Nephron (organoid): ENCODE measurements at regions not wholly inside any gene's neighbourhood (a gene's known extent, or its start where the extent isn't known, plus 50 kb on each side); places are given as distances from the start of the nearest gene placed in this dataset.

Source experiments
- H3K27ac Mint-ChIP-seq, 3 experiments: 2 replicates each; pipeline ENCODE4 v1.8.0; 2020; ENCODE audit warnings: mixed read lengths in 3 of 3, mild to moderate bottlenecking in 2 of 3, moderate library complexity in 1 of 3
- H3K27me3 Mint-ChIP-seq: 2 replicates; pipeline ENCODE4 v1.8.0; 2021; ENCODE audit warnings: low read depth, mild to moderate bottlenecking, moderate library complexity, mixed read lengths
- H3K36me3 Mint-ChIP-seq: 2 replicates; pipeline ENCODE4 v1.8.0; 2020; ENCODE audit warnings: low read depth, mixed read lengths
- H3K4me1 Mint-ChIP-seq: 2 replicates; pipeline ENCODE4 v1.8.0; 2020; ENCODE audit warnings: mixed read lengths
- H3K4me3 Mint-ChIP-seq, 3 experiments: 2 replicates each; pipeline ENCODE4 v1.8.0; 2020; ENCODE audit warnings: mild to moderate bottlenecking in 3 of 3, mixed read lengths in 3 of 3, moderate library complexity in 2 of 3
- H3K9me3 Mint-ChIP-seq: 2 replicates; pipeline ENCODE4 v1.8.0; 2020; ENCODE audit warnings: mixed read lengths
- TF ChIP-seq, protein P1 (sequence below), 3 experiments: fragments of 200-600 bp; sonication (generic); IDR thresholded peaks; one replicate each; pipeline ENCODE4 v1.5.0; 2021; ENCODE audit warnings: antibody characterized with exemption in 3 of 3; ENCODE audit not compliant: unreplicated experiment in 3 of 3

DNA sequence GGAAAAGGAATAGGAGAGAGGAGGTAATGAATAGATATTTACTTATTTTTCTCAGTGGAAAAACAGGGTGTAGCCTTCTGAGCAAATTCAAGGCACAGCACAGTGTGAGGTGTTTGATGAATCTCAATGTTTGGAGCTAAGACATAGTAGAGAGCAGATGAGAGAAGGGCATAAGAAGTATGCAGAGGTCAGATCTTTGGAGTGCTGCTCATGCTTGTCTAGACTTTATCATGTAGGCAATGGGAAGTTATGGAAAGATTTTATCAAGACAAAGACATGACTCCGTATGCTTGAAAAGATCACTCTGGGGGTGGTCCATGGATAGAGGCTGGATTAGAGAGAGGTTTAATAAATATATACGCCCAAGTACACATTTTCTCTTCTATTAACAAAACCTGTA, 217.0 kb upstream of the CNR1 start:
- H3K4me1 Mint-ChIP-seq: peaks cover 17% of the 10 kb centered on the region
- H3K27ac Mint-ChIP-seq: no peak overlapping the region
- H3K36me3 Mint-ChIP-seq: no peaks in the 10 kb centered on the region
- no peaks in the 10 kb centered on the region for H3K9me3 Mint-ChIP-seq
- TF ChIP-seq, protein P1, sequence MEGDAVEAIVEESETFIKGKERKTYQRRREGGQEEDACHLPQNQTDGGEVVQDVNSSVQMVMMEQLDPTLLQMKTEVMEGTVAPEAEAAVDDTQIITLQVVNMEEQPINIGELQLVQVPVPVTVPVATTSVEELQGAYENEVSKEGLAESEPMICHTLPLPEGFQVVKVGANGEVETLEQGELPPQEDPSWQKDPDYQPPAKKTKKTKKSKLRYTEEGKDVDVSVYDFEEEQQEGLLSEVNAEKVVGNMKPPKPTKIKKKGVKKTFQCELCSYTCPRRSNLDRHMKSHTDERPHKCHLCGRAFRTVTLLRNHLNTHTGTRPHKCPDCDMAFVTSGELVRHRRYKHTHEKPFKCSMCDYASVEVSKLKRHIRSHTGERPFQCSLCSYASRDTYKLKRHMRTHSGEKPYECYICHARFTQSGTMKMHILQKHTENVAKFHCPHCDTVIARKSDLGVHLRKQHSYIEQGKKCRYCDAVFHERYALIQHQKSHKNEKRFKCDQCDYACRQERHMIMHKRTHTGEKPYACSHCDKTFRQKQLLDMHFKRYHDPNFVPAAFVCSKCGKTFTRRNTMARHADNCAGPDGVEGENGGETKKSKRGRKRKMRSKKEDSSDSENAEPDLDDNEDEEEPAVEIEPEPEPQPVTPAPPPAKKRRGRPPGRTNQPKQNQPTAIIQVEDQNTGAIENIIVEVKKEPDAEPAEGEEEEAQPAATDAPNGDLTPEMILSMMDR (IDR thresholded peaks at IDR 0.05; ENCODE audit: unreplicated experiment in 3 of 3): no peak
- no peak overlapping the region for H3K4me3 Mint-ChIP-seq
- H3K27me3 Mint-ChIP-seq: peaks cover 8% of the 10 kb centered on the region

DNA sequence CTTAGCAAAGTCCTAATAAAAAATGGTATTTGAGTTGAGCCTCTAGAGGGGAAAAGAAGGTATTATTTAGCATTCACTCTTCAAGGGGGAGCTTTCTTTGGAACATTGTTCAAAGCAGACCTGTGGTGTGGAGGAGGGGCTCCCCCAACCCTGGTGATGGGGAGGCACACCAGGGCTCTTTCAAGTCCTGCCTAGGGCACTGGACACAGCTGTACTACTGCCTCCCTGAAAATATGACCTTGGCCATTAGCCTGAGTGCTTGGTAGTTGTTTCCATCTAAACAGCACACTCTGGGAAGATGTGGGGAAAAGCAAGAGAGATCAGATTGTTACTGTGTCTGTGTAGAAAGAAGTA, 215.1 kb upstream of the CNR1 start:
- Mint-ChIP-seq H3K27me3 (peaks cover 8% of the 10 kb centered on the region), H3K36me3 (no peaks in the 10 kb centered on the region), H3K4me3 (no peak overlapping the region), H3K27ac (peak overlapping the region; percentile 81 to 96 (median 87)), H3K4me1 (peaks cover 32% of the 10 kb centered on the region), H3K9me3 (no peaks in the 10 kb centered on the region)
- TF ChIP-seq, protein P1 (IDR thresholded peaks at IDR 0.05; ENCODE audit: unreplicated experiment in 3 of 3): no peak

DNA sequence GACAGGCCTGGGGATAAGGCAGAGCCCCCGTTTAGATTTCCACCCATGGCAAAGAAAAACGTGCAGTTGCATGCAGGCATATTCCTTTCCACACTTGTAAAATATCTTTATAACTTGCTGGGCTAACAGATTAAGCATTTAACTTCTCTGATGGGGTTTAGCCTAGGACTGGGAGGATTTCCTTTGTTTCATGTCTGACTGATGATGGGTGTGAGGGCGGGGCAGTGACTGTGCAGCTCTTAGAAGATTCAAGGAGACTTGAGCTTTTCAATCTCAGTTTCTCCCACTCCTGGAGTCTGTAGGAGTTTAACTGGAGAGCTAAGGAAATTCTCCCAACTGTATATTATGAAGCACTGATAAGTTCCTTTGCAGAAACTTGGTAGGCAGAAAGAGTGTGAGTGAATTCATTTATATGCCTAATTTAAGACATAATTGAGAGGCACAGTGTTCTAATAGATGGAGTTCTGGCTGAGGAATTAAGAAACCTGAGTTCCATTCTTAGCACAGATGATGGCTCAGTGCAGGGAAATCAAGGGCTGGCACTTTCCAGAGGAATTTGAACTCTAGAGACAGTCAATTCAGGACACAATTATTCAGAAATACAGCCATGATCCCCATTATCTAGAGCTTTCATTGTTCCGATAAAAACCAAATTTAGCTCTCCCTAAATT, 214.6 kb upstream of the CNR1 start:
- Mint-ChIP-seq H3K4me3 (no peak overlapping the region), H3K9me3 (no peaks in the 10 kb centered on the region), H3K27ac (peak overlapping the region; percentile 19 to 96 (median 87)), H3K4me1 (peaks cover 36% of the 10 kb centered on the region), H3K27me3 (peaks cover 8% of the 10 kb centered on the region), H3K36me3 (no peaks in the 10 kb centered on the region)
- TF ChIP-seq, protein P1 (IDR thresholded peaks at IDR 0.05; ENCODE audit: unreplicated experiment in 3 of 3): no peak

DNA sequence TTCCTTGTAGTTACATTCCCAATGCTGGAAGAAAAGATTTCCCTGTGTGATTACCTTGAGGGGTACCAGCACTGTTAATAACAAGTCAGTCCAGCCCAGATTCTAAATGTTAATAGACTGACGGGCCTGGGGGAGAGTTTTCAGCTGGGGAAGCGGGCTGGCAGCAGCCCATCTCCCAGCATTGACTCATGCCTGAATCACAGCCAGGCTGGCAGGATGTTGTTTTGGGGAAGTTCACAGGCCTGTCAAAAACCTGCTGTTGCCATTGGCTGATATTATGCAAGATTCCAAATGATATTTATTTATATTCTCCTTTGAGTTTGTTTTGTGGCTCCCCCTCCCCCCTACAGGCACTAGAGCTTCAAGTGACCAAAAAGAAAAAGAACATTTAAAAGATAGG, 213.9 kb upstream of the CNR1 start:
- H3K27ac Mint-ChIP-seq: peak overlapping the region; percentile 19 to 96 (median 87)
- peaks cover 8% of the 10 kb centered on the region for H3K27me3 Mint-ChIP-seq
- TF ChIP-seq, protein P1 (IDR thresholded peaks at IDR 0.05; ENCODE audit: unreplicated experiment in 3 of 3): no peak
- peaks cover 36% of the 10 kb centered on the region for H3K4me1 Mint-ChIP-seq
- no peak overlapping the region for H3K4me3 Mint-ChIP-seq
- H3K36me3 Mint-ChIP-seq: no peaks in the 10 kb centered on the region
- no peaks in the 10 kb centered on the region for H3K9me3 Mint-ChIP-seq

DNA sequence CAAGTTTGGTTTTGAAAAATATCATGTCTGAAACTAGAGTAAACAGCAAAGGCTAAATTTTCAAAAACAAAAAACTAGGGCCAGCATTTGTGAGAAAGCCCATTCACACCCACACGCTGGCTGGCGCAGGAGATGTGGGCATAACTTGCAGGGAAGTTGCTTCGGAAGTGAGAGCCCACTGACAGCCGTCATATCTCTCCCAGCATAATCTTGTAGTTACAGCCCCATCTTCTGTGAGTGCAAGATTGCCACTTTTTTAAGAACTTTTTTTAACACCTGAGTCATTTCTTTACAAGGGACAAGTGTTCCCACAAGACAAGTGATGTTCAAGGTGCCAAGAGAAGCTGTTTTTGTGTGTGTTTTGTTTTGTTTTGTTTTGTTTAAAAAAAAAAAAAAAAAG, 212.5 kb upstream of the CNR1 start:
- Mint-ChIP-seq H3K27me3 (peaks cover 8% of the 10 kb centered on the region), H3K27ac (no peak overlapping the region), H3K4me3 (no peak overlapping the region), H3K36me3 (no peaks in the 10 kb centered on the region), H3K4me1 (peaks cover 36% of the 10 kb centered on the region), H3K9me3 (no peaks in the 10 kb centered on the region)
- TF ChIP-seq, protein P1 (IDR thresholded peaks at IDR 0.05; ENCODE audit: unreplicated experiment in 3 of 3): no peak

DNA sequence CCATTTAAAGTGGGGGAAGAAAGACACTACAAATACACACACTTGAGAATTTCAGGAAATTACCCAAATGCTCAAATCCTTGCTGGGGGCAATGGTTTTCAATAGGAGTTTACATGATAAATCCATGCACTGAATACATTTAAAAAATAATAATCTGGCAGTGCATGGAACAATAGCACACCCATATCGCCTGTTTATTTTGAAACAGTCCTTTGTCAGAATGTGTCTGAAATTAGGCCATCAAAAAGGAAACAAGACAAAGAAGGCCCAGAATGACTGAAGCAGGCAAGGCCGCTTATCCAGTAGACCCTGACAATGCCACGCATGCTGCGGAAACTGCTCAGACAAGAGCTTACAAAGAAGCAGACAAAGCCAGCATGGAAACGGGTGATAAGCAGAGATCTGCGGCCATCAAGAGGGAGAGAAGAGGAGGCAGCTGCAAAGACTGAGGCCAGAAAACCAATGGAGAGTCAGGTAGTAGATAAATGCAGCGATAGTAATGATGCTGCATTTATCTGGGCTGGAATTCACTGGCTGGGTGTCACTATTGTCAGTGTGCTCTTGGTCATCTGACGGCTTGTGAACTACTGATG, 211.9 kb upstream of the CNR1 start:
- H3K4me3 Mint-ChIP-seq: no peak overlapping the region
- peaks cover 36% of the 10 kb centered on the region for H3K4me1 Mint-ChIP-seq
- H3K27me3 Mint-ChIP-seq: peaks cover 8% of the 10 kb centered on the region
- H3K27ac Mint-ChIP-seq: no peak overlapping the region
- H3K36me3 Mint-ChIP-seq: no peaks in the 10 kb centered on the region
- TF ChIP-seq, protein P1 (IDR thresholded peaks at IDR 0.05; ENCODE audit: unreplicated experiment in 3 of 3): no peak
- H3K9me3 Mint-ChIP-seq: no peaks in the 10 kb centered on the region
